BJ (cell line): ENCODE measurements at regions not wholly inside any gene's neighbourhood (a gene's known extent, or its start where the extent isn't known, plus 50 kb on each side); places are given as distances from the start of the nearest gene placed in this dataset.
"Not testable (repeated sequence)": the region's sequence is repeated elsewhere in the genome, so short reads cannot be mapped to it uniquely, and the experiment has no call there.

Experiments
- CTCF ChIA-PET: fragments of 350-600 bp; formaldehyde crosslinking; extraction: SDS; loops from one replicate; lab custom pipeline; 2021; ENCODE audit warnings: antibody characterized with exemption, inconsistent platforms; lab: Yijun Ruan, JAX
- POLR2A ChIA-PET: fragments of 300-600 bp; sonication (Branson Sonifier 250); formaldehyde crosslinking; extraction: SDS; loops from one replicate; lab custom pipeline; 2021; ENCODE audit warnings: antibody characterized with exemption; lab: Charles Lee
- DNase-seq: peaks from one replicate; pipeline ENCODE4 v3.0.0-alpha.2; 2011; ENCODE audit warnings: low read depth
- H3K27me3 ChIP-seq: 2 replicates; pipeline ENCODE4 v1.6.0; 2011; ENCODE audit warnings: low read length; ENCODE audit not compliant: control insufficient read depth, insufficient read depth
- H3K36me3 ChIP-seq: 2 replicates; pipeline ENCODE4 v1.5.1; 2011; ENCODE audit warnings: low read length; ENCODE audit not compliant: control insufficient read depth, insufficient read depth
- H3K4me3 ChIP-seq: 2 replicates; pipeline ENCODE4 v1.5.1; 2011; ENCODE audit warnings: low read depth, mild to moderate bottlenecking, control low read depth, low read length
- CTCF ChIP-seq: IDR thresholded peaks from 2 replicates; pipeline ENCODE4 v1.5.1; 2011; ENCODE audit warnings: low read depth, mild to moderate bottlenecking, control low read depth, inconsistent platforms, low read length, moderate library complexity; ENCODE audit not compliant: insufficient read depth

DNA sequence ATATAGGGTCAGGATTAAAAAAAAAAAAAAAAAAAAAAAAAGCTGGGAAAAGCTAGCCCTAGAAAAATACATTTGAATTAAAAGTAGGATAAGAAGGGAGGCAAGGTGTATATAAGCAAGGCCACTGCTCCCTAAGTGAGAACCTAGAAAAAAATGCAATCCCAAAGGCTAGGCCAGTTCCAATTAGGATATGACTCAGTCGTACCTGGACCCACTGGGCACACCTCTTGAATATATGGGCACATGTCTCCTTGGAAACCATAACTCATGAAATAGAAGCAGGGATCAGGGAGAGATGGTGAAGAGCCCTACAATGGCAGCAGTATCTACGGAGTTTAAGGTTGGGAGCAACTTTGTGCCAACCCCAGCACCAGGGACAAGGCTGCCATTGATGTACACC, 314.1 kb upstream of the IL12A start:
- ChIA-PET CTCF (no interaction called here), POLR2A (no interaction called here)
- DNase-seq, result no peak
- no peak for TF ChIP-seq CTCF
- no peak overlapping the region for H3K4me3 ChIP-seq
- H3K27me3 ChIP-seq, result no peaks in the 10 kb centered on the region
- H3K36me3 ChIP-seq, result no peaks in the 10 kb centered on the region

DNA sequence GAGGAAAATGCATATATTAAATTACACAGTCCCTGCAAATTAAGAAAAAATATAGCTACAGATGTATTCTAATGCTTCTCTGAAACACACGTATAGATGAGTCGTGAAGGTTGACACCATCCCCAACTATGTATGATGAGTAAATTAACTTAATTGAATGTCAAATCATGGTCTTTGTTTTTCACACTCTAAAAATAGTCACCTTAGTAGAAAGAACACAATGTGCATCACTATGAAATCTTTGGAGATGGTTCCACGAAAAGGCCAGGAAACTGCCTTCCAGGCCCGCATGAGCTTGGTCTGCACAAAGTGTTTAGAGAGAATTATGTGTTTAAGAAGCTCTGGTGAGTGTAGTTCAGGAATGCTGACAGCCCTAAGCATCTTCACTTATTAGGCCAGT, 313.4 kb upstream of the IL12A start:
- CTCF ChIA-PET, result no interaction called here

DNA sequence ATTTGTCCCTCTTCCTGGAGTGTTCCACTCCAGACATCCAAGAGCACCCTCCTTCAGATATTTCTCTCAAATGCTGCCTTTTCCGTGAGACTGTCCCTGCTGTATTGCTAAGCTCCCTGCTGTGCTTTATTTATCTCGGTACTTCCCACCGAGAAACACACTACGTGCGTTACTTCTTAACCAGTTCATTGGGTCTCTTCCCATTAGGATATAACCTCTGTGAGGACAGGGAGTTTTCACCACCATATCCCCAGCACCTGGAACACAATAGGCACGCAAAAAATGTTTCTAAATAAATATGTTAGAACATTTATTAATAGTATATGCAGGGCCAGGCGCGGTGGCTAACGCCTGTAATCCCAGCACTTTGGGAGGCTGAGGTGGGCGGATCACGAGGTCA, 308.7 kb upstream of the IL12A start:
- H3K27me3 ChIP-seq, result no peaks in the 10 kb centered on the region
- no peak for TF ChIP-seq CTCF
- ChIA-PET POLR2A (no interaction called here), CTCF (no interaction called here)
- H3K4me3 ChIP-seq, result no peak overlapping the region
- DNase-seq, result no peak
- no peaks in the 10 kb centered on the region for H3K36me3 ChIP-seq

More for the DNA sequence above, 313.4 kb upstream of the IL12A start:
- DNase-seq, result no peak
- H3K4me3 ChIP-seq, result no peak overlapping the region
- H3K36me3 ChIP-seq, result no peaks in the 10 kb centered on the region
- POLR2A ChIA-PET, result no interaction called here
- TF ChIP-seq CTCF, result no peak
- H3K27me3 ChIP-seq, result no peaks in the 10 kb centered on the region

DNA sequence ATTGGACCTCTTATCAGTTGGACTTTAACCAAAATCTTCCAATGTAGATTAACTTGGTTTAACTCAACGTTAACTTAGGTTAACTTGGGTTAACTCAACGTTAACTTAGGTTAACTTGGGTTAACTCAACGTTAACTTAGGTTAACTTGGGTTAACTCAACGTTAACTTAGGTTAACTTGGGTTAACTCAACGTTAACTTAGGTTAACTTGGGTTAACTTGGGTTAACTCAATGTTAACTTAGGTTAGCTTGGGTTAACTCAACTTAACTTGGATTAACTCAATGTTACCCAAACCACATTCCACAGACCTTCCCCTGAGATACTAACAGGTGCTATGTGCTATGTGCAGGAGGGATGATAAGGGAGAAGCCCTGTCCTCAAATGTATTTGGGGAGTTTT, 306.9 kb upstream of the IL12A start:
- DNase-seq, H3K27me3 ChIP-seq, CTCF ChIA-PET, H3K4me3 ChIP-seq, POLR2A ChIA-PET, H3K36me3 ChIP-seq: not testable (repeated sequence)

GRCh38 chr3:159685801-159686200, 302.8 kb upstream of the IL12A start:
- POLR2A ChIA-PET, result no interaction called here
- no peaks in the 10 kb centered on the region for H3K36me3 ChIP-seq
- no peak for TF ChIP-seq CTCF
- H3K4me3 ChIP-seq, result no peak overlapping the region
- CTCF ChIA-PET, result interaction anchor here (0.9 kb wide), 1 partner anchor 26 kb away, joined by 3 read pairs; no protein-coding TSS in a partner anchor
- no peaks in the 10 kb centered on the region for H3K27me3 ChIP-seq
- no peak for DNase-seq

DNA sequence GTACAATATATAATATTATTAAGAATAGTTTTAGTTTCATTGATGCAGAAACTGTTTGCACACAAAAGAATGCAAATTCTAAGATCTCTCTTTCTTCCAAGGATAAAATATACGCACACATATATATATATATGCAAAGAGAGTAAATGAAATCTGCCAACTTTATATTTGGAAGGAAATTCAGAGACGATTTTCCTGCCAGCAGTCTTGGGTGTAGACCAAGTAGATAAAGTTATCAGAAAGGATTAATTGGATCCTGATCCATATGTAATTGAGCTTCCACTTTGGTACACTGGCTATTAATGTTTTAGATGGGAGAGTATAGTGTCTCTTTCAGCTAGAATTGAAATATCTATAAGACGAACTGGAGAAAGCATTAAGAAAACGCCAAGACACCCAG, 295.4 kb upstream of the IL12A start:
- POLR2A ChIA-PET, result no interaction called here
- no peaks in the 10 kb centered on the region for H3K36me3 ChIP-seq
- CTCF ChIA-PET, result no interaction called here
- no peak for DNase-seq
- TF ChIP-seq CTCF, result no peak
- no peak overlapping the region for H3K4me3 ChIP-seq
- no peaks in the 10 kb centered on the region for H3K27me3 ChIP-seq
